Ectodermal cell (in vitro differentiated cells): ENCODE measurements at regions not wholly inside any gene's neighbourhood (a gene's known extent, or its start where the extent isn't known, plus 50 kb on each side); places are given as distances from the start of the nearest gene placed in this dataset.
A peak's percentile ranks its signal among the peaks of the same experiment; 100 is the strongest.

Source experiments
- H3K27ac ChIP-seq: 2 replicates; pipeline ENCODE4 v1.7.0; 2013; ENCODE audit warnings: mild to moderate bottlenecking, low read depth, low read length; ENCODE audit not compliant: insufficient read depth, poor library complexity, severe bottlenecking
- H3K27me3 ChIP-seq: 2 replicates; pipeline ENCODE4 v1.7.0; 2013; ENCODE audit warnings: mild to moderate bottlenecking, low read length; ENCODE audit not compliant: insufficient read depth, control insufficient read depth, poor library complexity, severe bottlenecking
- H3K36me3 ChIP-seq: one replicate; pipeline ENCODE4 v1.7.0; 2013; ENCODE audit warnings: low read length; ENCODE audit not compliant: control insufficient read depth, insufficient read depth
- H3K4me1 ChIP-seq: one replicate; pipeline ENCODE4 v1.7.0; 2013; ENCODE audit warnings: low read length; ENCODE audit not compliant: control insufficient read depth, insufficient read depth
- H3K4me3 ChIP-seq: 2 replicates; pipeline ENCODE4 v1.7.0; 2013; ENCODE audit warnings: low read depth, low read length, control low read depth; ENCODE audit not compliant: insufficient read depth
- H3K9me3 ChIP-seq: 2 replicates; pipeline ENCODE4 v1.7.0; 2013; ENCODE audit warnings: mild to moderate bottlenecking, low read length, moderate library complexity; ENCODE audit not compliant: control insufficient read depth
- WGBS, 2 experiments: methylation state at CpG; one replicate each; pipeline ENCODE4 v1.1.7; 2013; ENCODE audit warnings: missing lambda C conversion rate in 2 of 2; 5-methylcytosine and 5-hydroxymethylcytosine counted together

DNA sequence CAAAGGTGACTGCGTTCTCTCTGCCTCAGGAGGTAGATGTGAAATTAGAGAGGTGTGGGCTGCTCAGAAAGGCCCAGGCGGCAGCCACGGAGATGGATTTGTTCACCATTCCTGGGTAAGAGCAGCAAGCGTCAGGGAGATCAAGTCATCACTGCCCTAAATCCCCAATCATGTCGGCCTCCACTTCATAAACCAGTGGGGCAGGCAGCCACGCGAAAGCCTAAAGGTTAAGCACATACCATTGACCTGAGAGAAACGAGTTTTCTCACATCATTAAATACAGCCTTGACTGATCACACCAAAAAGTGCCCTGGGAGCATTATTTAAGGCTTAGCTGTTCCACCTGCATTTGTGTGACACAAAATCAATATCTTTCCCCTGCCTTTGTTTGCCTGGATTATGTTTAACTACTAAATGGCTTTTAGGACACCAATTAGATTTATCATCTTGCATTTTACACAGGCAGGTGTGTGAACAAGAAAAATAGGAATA is 50.7 kb upstream of the FOXB1 start:
- Histone ChIP-seq H3K36me3 (no peaks in the 10 kb centered on the region), H3K4me1 (peaks cover 7% of the 10 kb centered on the region), H3K27me3 (no peaks in the 10 kb centered on the region), H3K27ac (no peak overlapping the region), H3K4me3 (no peak overlapping the region), H3K9me3 (no peaks in the 10 kb centered on the region)
- WGBS, 2 experiments, result 61 to 62% methylated on average over 8 of the region's 8 CpGs

GRCh38 chr15:59952960-59953359 is 51.2 kb upstream of the FOXB1 start:
- no peak overlapping the region for H3K27ac ChIP-seq

GRCh38 chr15:59950603-59951388 is 53.3 kb upstream of the FOXB1 start:
- H3K36me3 ChIP-seq, result no peaks in the 10 kb centered on the region
- peaks cover 7% of the 10 kb centered on the region for H3K4me1 ChIP-seq
- no peak overlapping the region for H3K4me3 ChIP-seq
- H3K27me3 ChIP-seq, result no peaks in the 10 kb centered on the region
- 88 to 91% methylated on average over 4 of the region's 4 CpGs for WGBS, 2 experiments
- no peaks in the 10 kb centered on the region for H3K9me3 ChIP-seq
- no peak overlapping the region for H3K27ac ChIP-seq

More at GRCh38 chr15:59952960-59953359, 51.2 kb upstream of the FOXB1 start:
- Histone ChIP-seq H3K4me3 (no peak overlapping the region), H3K4me1 (peaks cover 7% of the 10 kb centered on the region), H3K27me3 (no peaks in the 10 kb centered on the region), H3K36me3 (no peaks in the 10 kb centered on the region), H3K9me3 (no peaks in the 10 kb centered on the region)

- H3K9me3 ChIP-seq, result no peaks in the 10 kb centered on the region
- no peaks in the 10 kb centered on the region for H3K27me3 ChIP-seq
- H3K4me1 ChIP-seq, result peaks cover 7% of the 10 kb centered on the region
- no peak overlapping the region for H3K4me3 ChIP-seq
- no peak overlapping the region for H3K27ac ChIP-seq
- WGBS, 2 experiments, result 89 to 97% methylated on average over 5 to 8 of the region's 8 CpGs
- H3K36me3 ChIP-seq, result no peaks in the 10 kb centered on the region
Measured at GRCh38 chr15:59948924-59949613, 55.0 kb upstream of the FOXB1 start.

- Histone ChIP-seq H3K36me3 (no peaks in the 10 kb centered on the region), H3K27me3 (no peaks in the 10 kb centered on the region), H3K4me1 (peaks cover 20% of the 10 kb centered on the region), H3K9me3 (no peaks in the 10 kb centered on the region), H3K4me3 (no peak overlapping the region), H3K27ac (no peak overlapping the region)
- 97 to 98% methylated on average over 3 of the region's 3 CpGs for WGBS, 2 experiments
Measured at GRCh38 chr15:59946084-59946483, 58.0 kb upstream of the FOXB1 start.

- H3K36me3 ChIP-seq, result no peaks in the 10 kb centered on the region
- H3K4me3 ChIP-seq, result no peak overlapping the region
- no peaks in the 10 kb centered on the region for H3K27me3 ChIP-seq
- no peaks in the 10 kb centered on the region for H3K9me3 ChIP-seq
- H3K4me1 ChIP-seq, result peaks cover 24% of the 10 kb centered on the region
- H3K27ac ChIP-seq, result no peak overlapping the region
- 95% methylated on average over 10 of the region's 10 CpGs for WGBS, 2 experiments
Measured at GRCh38 chr15:59945036-59945435, 59.1 kb upstream of the FOXB1 start.

- WGBS, 2 experiments, result 44 to 53% methylated on average over 6 of the region's 6 CpGs
- Histone ChIP-seq H3K27me3 (no peaks in the 10 kb centered on the region), H3K36me3 (no peaks in the 10 kb centered on the region), H3K4me1 (peaks cover 24% of the 10 kb centered on the region), H3K9me3 (no peaks in the 10 kb centered on the region), H3K27ac (peak overlapping the region; percentile 40), H3K4me3 (no peak overlapping the region)
Measured at GRCh38 chr15:59941612-59942011, 62.5 kb upstream of the FOXB1 start.

- WGBS, 2 experiments, result 23 to 32% methylated on average over 1 of the region's 1 CpG
- Histone ChIP-seq H3K27me3 (no peaks in the 10 kb centered on the region), H3K27ac (peak overlapping the region; percentile 40)
Measured at GRCh38 chr15:59940928-59941327, 63.2 kb upstream of the FOXB1 start.

GRCh38 chr15:59940456-59940855 is 63.7 kb upstream of the FOXB1 start:
- no peaks in the 10 kb centered on the region for H3K36me3 ChIP-seq
- H3K4me1 ChIP-seq, result peaks cover 24% of the 10 kb centered on the region
- H3K9me3 ChIP-seq, result no peaks in the 10 kb centered on the region
- 89 to 95% methylated on average over 6 of the region's 6 CpGs for WGBS, 2 experiments
- no peak overlapping the region for H3K27ac ChIP-seq
- H3K27me3 ChIP-seq, result no peaks in the 10 kb centered on the region
- no peak overlapping the region for H3K4me3 ChIP-seq

More at GRCh38 chr15:59940928-59941327, 63.2 kb upstream of the FOXB1 start:
- Histone ChIP-seq H3K36me3 (no peaks in the 10 kb centered on the region), H3K4me3 (no peak overlapping the region), H3K4me1 (peaks cover 24% of the 10 kb centered on the region), H3K9me3 (no peaks in the 10 kb centered on the region)

- H3K4me3 ChIP-seq, result no peak overlapping the region
- no peaks in the 10 kb centered on the region for H3K9me3 ChIP-seq
- no peak overlapping the region for H3K27ac ChIP-seq
- H3K4me1 ChIP-seq, result peaks cover 10% of the 10 kb centered on the region
- WGBS, 2 experiments, result 80% methylated on average over 8 of the region's 8 CpGs
- no peaks in the 10 kb centered on the region for H3K36me3 ChIP-seq
- H3K27me3 ChIP-seq, result no peaks in the 10 kb centered on the region
Measured at GRCh38 chr15:59936741-59937140, 67.4 kb upstream of the FOXB1 start.
